ENCODE measurements at regions not wholly inside any gene's neighbourhood (a gene's known extent, or its start where the extent isn't known, plus 50 kb on each side); places are given as distances from the start of the nearest gene placed in this dataset.

DNA sequence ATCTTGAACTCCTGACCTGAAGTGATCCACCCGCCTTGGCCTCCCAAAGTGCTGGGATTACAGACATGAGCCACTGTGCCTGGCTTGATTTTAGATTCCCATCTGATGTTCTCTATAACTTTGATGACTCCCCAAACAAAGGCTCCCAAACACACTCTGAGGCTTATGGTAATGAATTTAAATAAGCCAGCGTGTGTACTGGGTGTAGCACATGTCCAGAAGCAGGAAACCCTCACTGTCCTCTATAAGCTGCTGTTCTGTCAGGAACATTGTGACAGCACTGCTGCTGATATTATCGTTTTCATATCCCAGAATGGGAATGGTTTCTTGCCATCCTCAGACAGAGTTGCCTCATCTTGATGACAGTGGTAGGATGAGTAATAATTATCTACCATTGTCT is 54.1 kb upstream of the SALL4 start (continued):
- TF ChIP-seq, protein P1, sequence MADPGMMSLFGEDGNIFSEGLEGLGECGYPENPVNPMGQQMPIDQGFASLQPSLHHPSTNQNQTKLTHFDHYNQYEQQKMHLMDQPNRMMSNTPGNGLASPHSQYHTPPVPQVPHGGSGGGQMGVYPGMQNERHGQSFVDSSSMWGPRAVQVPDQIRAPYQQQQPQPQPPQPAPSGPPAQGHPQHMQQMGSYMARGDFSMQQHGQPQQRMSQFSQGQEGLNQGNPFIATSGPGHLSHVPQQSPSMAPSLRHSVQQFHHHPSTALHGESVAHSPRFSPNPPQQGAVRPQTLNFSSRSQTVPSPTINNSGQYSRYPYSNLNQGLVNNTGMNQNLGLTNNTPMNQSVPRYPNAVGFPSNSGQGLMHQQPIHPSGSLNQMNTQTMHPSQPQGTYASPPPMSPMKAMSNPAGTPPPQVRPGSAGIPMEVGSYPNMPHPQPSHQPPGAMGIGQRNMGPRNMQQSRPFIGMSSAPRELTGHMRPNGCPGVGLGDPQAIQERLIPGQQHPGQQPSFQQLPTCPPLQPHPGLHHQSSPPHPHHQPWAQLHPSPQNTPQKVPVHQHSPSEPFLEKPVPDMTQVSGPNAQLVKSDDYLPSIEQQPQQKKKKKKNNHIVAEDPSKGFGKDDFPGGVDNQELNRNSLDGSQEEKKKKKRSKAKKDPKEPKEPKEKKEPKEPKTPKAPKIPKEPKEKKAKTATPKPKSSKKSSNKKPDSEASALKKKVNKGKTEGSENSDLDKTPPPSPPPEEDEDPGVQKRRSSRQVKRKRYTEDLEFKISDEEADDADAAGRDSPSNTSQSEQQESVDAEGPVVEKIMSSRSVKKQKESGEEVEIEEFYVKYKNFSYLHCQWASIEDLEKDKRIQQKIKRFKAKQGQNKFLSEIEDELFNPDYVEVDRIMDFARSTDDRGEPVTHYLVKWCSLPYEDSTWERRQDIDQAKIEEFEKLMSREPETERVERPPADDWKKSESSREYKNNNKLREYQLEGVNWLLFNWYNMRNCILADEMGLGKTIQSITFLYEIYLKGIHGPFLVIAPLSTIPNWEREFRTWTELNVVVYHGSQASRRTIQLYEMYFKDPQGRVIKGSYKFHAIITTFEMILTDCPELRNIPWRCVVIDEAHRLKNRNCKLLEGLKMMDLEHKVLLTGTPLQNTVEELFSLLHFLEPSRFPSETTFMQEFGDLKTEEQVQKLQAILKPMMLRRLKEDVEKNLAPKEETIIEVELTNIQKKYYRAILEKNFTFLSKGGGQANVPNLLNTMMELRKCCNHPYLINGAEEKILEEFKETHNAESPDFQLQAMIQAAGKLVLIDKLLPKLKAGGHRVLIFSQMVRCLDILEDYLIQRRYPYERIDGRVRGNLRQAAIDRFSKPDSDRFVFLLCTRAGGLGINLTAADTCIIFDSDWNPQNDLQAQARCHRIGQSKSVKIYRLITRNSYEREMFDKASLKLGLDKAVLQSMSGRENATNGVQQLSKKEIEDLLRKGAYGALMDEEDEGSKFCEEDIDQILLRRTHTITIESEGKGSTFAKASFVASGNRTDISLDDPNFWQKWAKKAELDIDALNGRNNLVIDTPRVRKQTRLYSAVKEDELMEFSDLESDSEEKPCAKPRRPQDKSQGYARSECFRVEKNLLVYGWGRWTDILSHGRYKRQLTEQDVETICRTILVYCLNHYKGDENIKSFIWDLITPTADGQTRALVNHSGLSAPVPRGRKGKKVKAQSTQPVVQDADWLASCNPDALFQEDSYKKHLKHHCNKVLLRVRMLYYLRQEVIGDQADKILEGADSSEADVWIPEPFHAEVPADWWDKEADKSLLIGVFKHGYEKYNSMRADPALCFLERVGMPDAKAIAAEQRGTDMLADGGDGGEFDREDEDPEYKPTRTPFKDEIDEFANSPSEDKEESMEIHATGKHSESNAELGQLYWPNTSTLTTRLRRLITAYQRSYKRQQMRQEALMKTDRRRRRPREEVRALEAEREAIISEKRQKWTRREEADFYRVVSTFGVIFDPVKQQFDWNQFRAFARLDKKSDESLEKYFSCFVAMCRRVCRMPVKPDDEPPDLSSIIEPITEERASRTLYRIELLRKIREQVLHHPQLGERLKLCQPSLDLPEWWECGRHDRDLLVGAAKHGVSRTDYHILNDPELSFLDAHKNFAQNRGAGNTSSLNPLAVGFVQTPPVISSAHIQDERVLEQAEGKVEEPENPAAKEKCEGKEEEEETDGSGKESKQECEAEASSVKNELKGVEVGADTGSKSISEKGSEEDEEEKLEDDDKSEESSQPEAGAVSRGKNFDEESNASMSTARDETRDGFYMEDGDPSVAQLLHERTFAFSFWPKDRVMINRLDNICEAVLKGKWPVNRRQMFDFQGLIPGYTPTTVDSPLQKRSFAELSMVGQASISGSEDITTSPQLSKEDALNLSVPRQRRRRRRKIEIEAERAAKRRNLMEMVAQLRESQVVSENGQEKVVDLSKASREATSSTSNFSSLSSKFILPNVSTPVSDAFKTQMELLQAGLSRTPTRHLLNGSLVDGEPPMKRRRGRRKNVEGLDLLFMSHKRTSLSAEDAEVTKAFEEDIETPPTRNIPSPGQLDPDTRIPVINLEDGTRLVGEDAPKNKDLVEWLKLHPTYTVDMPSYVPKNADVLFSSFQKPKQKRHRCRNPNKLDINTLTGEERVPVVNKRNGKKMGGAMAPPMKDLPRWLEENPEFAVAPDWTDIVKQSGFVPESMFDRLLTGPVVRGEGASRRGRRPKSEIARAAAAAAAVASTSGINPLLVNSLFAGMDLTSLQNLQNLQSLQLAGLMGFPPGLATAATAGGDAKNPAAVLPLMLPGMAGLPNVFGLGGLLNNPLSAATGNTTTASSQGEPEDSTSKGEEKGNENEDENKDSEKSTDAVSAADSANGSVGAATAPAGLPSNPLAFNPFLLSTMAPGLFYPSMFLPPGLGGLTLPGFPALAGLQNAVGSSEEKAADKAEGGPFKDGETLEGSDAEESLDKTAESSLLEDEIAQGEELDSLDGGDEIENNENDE (IDR thresholded peaks at IDR 0.05; ENCODE audit: insufficient replicate concordance, low read length): no peak
- TF ChIP-seq RXRA (IDR thresholded peaks at IDR 0.05; ENCODE audit: insufficient read depth, low read depth, low read length) (no peak), NANOG (IDR thresholded peaks at IDR 0.05; ENCODE audit: insufficient read depth, low read depth, low read length, poor library complexity, severe bottlenecking) (no peak), TAF7 (optimal IDR thresholded peaks at IDR 0.05; ENCODE audit: borderline replicate concordance, low read depth, low read length) (no peak), BACH1 (IDR thresholded peaks at IDR 0.05; ENCODE audit: low read length) (no peak), SP2 (IDR thresholded peaks at IDR 0.05; ENCODE audit: low read length) (no peak), CBX8 (IDR thresholded peaks at IDR 0.05; ENCODE audit: borderline replicate concordance, low read depth, low read length) (no peak), MAFK (IDR thresholded peaks at IDR 0.05; ENCODE audit: low read depth, low read length) (no peak), KDM5A (IDR thresholded peaks at IDR 0.05; ENCODE audit: low read length) (no peak), CHD1 (IDR thresholded peaks at IDR 0.05; ENCODE audit: low read depth, low read length) (no peak), TBP (IDR thresholded peaks at IDR 0.05; ENCODE audit: low read depth, low read length) (no peak)
- TF ChIP-seq, protein P2, sequence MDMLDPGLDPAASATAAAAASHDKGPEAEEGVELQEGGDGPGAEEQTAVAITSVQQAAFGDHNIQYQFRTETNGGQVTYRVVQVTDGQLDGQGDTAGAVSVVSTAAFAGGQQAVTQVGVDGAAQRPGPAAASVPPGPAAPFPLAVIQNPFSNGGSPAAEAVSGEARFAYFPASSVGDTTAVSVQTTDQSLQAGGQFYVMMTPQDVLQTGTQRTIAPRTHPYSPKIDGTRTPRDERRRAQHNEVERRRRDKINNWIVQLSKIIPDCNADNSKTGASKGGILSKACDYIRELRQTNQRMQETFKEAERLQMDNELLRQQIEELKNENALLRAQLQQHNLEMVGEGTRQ (IDR thresholded peaks at IDR 0.05; ENCODE audit: low read length): no peak

All from H1 (cell line).